ENCODE measurements at regions not wholly inside any gene's neighbourhood (a gene's known extent, or its start where the extent isn't known, plus 50 kb on each side); places are given as distances from the start of the nearest gene placed in this dataset.

GRCh38 chr17:36715951-36716350 lies 114.6 kb downstream of the MRM1 start:
- TF ChIP-seq REST (IDR thresholded peaks at IDR 0.05; ENCODE audit: insufficient read depth in 1 of 2, low read depth in 2 of 2, low read length in 2 of 2), result no peak
- TF ChIP-seq POLR2AphosphoS5 (IDR thresholded peaks at IDR 0.05; ENCODE audit: low read depth, low read length), result no peak
- TF ChIP-seq TAF1 (IDR thresholded peaks at IDR 0.05; ENCODE audit: borderline replicate concordance, insufficient read depth, low read length), result no peak
- no peak for TF ChIP-seq SIN3A (IDR thresholded peaks at IDR 0.05; ENCODE audit: borderline replicate concordance, insufficient read depth, low read length)
- TF ChIP-seq FOXP2 (optimal IDR thresholded peaks at IDR 0.05; ENCODE audit: borderline replicate concordance, extremely low read depth, extremely low read length, insufficient read depth), result no peak
